Stimulated activated CD8-positive, alpha-beta memory T cell treated with anti-CD3 and anti-CD28 coated beads, Interleukin-7, amount 100 ng/mL, for 4 hours (primary cell): ENCODE measurements at regions not wholly inside any gene's neighbourhood (a gene's known extent, or its start where the extent isn't known, plus 50 kb on each side); places are given as distances from the start of the nearest gene placed in this dataset.
A peak's percentile ranks its signal among the peaks of the same experiment; 100 is the strongest.
"Not testable (repeated sequence)": the region's sequence is repeated elsewhere in the genome, so short reads cannot be mapped to it uniquely, and the experiment has no call there.

Experiments
- DNase-seq, 2 donors: peaks; one replicate each; pipeline ENCODE4 v3.0.0-alpha.2; 2020; ENCODE audit warnings: low read depth in 2 of 2

GRCh38 chr5:134471858-134472449 lies 53.5 kb upstream of the JADE2 start:
- DNase-seq: not testable (repeated sequence)

DNA sequence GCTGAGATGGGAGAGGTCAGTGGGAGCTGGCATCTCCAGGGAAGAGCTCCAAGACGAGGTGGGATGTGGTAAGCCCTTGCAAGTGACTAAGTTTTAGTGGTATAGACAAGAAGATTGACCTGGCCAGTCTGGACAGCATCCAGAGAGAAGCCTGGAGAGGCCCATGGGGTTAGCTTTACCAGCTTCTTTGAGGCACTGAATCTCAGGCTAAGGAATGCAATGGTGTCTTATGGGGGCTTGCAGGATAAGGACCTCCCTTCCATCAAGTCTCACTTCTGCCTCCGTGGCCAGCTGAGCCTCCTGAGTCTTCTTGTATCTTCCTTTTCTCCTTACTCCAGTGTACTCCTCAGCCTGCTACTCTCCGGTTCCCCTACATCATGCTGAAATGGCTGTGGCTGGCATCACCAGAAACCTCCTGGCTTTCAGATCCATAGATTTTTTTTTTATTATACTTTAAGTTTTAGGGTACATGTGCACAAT lies 56.5 kb upstream of the JADE2 start:
- DNase-seq: no peak

DNA sequence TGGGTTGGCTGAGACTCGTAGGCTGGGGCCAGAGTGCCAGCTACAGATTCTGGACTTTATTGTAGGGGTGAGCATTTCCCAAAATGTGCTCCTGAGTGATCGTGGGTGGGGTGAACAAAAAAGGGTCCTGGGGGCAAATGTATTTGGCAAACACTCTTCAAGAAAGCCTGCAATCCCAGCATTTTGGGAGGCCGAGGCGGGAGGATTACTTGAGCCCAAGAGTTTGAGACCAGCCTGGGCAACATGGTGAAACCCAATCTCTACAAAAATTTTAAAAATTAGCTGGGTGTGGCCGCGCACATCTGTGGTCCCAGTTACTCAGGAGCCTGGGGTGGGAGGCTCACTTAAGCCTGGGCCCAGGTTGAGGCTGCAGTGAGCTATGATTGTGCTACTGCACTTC lies 55.5 kb upstream of the CDKN2AIPNL start:
- no peak for DNase-seq

- DNase-seq: peak in 1 of 2 donors; percentile 10
Measured at GRCh38 chr5:134466241-134467069, 54.8 kb upstream of the CDKN2AIPNL start.

DNA sequence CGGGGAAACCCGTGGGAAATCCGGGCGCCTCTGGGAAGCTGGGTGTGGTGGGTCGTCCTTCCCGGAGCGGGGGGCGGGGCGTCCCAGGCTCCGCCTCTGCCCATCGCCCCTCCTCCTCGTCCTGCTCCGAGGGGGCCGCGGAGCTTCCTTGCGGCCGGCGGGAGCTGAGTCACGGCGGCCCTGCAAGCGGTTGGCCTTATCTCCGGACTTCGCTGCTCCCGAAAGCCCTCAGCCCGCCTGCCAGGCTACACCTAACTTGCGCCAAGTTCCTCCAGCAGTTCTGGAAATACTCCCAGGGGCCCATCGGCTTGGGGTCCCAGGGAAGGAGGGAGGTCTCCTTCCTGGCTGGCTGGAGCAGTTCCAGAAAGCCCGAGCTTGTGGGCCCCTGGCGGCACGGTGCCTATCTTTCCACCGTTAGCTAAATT lies 54.1 kb upstream of the CDKN2AIPNL start:
- peak in 1 of 2 donors; percentile 50 for DNase-seq

GRCh38 chr5:134464988-134465815 lies 53.5 kb upstream of the CDKN2AIPNL start:
- no peak for DNase-seq

- DNase-seq: no peak
Measured at GRCh38 chr5:134463991-134464760, 52.5 kb upstream of the CDKN2AIPNL start.

- DNase-seq: no peak
Measured at GRCh38 chr5:134463176-134463720, 51.6 kb upstream of the CDKN2AIPNL start.

DNA sequence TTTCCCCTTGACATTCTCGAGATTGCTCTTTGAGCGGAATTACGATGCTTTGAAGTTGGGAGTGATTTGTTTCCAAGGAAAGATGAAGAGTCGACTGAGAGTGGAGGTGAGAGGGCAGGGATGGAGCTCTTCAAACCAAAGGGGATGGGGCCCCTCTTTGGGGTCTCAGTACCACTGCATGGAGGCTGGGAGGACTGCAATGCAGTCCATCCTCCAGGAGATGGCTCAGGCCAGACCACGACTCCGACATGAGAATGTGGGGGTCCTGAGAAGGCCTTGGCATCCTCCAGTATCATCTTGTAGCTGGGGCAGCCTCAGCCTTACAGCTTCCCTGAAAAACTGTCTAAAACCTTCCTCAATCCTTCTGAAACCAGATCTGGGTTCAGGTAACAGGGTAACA lies 51.1 kb upstream of the CDKN2AIPNL start:
- DNase-seq: no peak

DNA sequence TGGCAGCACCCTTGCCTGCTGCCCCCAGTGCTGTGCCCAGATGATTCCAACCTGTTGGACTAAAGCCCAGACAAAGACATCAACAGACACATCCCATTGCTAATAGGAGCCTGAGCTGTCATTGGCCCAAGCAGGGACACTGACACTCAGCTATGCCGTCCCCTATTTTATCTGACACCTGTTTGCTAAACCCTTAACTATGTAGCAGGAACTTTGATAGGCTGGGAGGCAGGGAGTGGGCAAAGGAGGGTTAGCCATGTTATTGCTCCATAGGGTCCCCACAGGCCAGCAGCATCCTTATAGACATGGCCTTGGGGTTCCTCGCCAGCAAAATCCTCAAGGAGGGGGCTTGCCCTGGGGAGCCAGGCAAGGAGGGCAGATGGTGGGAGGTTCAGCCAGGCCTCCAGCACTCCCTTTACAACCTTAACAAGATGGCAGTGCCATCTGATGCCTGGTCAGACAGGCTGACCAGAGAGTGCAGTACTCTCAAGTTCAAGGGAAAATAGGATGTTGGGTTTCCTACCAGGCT lies 50.4 kb upstream of the CDKN2AIPNL start:
- no peak for DNase-seq
